HG02884 (cell line): ENCODE measurements at regions not wholly inside any gene's neighbourhood (a gene's known extent, or its start where the extent isn't known, plus 50 kb on each side); places are given as distances from the start of the nearest gene placed in this dataset.

Source experiments
- ATAC-seq: cut with Tn5 transposase; IDR thresholded peaks from one replicate; pipeline ENCODE4 v1.9.1; 2021; ENCODE audit warnings: mild to moderate bottlenecking, moderate library complexity; ENCODE audit not compliant: unreplicated experiment

DNA sequence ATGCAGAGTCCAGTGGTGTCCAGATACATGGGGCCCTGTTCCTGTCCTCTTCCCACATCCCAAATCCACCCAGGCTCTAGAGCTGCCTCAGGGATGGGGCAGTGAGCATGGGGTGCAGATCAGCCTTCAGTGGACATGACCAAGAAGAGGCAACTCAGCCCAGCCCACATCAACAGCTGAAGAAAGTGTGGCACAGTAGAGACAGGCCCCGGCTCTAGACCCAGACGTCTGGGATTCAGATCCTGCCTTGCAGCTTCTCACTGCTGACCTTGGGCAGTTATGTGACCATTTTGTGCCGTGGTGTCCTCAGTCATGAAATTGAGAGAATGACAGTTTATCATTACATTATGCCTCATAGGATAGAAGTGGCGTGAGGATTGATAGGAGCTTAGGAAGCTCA is 54.6 kb upstream of the CST7 start:
- no peak for ATAC-seq

DNA sequence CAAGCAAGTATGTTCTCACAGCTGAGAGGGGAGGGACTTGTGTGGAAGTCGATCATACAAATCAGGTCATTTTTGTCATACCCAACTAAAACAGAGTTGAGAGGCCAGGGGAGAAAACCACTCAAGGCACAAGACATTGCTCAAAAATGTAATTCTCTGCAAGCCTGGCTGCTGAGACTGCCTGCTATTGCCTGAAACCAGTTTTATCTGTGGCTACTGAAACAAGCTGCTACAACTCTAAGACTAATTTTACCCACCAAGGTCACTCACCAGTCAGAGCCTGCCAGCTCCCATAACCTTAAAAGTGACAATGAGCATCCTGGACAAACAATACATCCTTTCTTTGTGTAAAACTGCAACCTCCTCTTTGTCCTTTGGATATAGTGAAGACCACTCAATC is 54.1 kb upstream of the CST7 start:
- no peak for ATAC-seq

DNA sequence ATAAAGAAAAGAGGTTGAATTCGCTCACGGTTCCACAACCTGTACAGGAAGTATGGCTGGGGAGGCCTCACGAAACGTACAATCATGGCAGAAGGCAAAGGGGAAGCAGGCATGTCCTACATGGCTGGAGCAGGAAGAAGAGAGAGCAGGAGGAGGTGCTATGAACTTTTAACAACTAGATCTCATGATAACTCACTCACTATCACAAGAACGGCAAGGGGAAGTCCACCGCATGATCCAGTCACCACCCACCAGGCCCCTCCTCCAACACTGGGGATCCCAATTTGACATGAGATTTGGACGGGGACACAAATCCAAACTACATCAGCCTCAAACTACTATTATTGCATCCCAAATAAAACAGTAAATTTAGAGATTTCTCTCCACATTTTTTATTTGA is 53.6 kb upstream of the CST7 start:
- ATAC-seq: no peak

DNA sequence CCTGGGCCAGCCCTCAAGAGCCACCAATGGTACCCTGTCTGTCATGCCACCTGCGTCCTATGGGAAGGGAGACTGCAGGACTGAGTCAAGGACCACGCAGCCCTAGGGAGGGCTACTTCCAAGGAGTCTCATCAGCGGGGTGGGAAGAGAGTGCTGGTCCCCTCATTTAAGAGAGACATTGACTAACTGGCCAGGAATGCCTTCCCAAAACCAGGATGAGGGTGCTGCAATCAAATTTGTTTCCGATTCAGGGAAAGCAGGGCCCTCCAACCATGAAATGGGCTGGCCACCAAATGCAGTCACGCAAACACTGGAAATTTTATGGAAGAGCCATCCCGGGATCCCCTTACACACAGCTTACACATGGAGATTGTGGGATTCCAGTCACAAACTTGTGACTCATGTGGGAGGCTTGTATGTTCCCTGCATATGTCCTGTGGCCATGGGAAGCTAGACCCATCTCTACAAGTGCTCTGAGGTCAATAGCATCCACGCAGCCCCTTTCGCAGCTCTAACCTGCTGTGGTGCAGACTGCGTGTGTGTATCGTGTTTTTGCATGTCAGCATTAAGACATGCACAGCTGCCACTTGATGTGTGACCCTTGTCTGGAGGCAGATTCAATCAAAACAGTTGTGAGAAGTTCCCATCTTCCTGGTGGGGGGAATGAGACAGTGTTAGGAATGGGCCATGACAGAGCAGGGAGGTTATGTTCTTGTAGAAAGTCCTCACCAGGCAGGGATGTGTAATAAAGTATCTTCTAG is 53.0 kb upstream of the CST7 start:
- ATAC-seq: no peak

DNA sequence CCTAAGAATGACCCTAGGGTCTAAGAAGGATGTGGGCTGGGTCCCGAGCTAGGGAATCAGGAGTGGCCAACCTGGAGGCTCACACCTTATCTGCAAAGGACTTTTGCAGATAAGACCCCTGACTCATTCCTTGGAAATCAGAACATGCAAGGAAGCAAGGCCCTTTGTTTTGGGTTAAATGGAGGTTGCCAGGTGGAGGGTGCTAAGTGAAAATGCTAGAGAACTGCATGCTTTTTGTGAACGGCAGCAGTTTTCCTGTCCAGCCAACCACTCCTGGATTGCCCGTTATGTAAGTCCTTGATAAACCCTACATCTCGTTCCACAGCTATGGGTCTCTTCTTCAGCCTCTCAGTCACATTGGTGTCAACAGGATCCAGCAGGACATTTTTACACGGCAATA is 52.1 kb upstream of the CST7 start:
- ATAC-seq: no peak

DNA sequence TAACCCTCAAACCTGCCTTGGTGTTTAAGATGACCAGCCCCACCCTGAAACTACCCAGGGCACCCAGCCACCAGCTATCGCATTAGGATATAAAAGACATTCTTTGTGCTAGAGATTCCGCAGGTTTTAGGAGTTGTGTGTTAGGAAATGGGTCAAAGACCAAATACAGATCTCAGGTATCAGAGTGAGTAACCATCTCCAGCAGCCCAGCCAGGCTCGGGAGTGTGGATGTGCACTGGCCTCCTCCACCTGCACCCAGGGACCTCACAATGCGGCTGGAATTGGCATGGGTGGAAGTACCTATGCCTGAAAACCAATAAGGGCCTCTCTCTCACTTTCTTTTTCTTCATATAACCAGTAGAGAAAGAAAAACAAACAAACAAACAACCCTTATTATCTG is 51.1 kb upstream of the CST7 start:
- no peak for ATAC-seq

DNA sequence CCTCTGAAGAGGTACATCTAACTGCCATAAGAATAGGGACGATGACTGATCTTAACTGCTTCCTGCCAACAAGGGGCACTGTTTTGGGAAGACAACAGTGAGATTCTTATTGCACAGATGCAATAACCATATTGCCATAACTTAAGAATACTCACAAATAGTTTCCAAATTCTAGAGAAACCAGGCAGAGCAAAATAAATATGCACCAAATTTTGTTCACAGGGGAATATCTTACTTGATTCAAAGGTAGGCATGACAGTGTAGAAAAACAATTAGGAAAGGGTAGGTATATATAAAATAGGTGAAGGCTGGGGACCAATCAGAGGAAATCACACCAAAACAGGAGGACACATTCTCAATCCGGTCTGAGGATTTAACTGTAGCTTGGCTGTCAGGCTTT is 49.9 kb upstream of the CST7 start:
- no peak for ATAC-seq
